Subcutaneous abdominal adipose tissue (tissue), 5 donors: ENCODE measurements at regions not wholly inside any gene's neighbourhood (a gene's known extent, or its start where the extent isn't known, plus 50 kb on each side); places are given as distances from the start of the nearest gene placed in this dataset.

Experiments used
- H3K27ac ChIP-seq: one replicate; pipeline ENCODE4 v1.7.0; 2013; ENCODE audit warnings: low read depth, mild to moderate bottlenecking, inconsistent platforms, low read length, moderate library complexity
- H3K27me3 ChIP-seq, 5 donors: one replicate each; pipeline ENCODE4 v1.7.0; 2013; ENCODE audit warnings: low read length in 5 of 5, inconsistent platforms in 1 of 5; ENCODE audit not compliant: control insufficient read depth in 5 of 5, insufficient read depth in 4 of 5
- H3K36me3 ChIP-seq, 5 donors: one replicate each; pipeline ENCODE4 v1.7.0; 2013; ENCODE audit warnings: low read length in 5 of 5; ENCODE audit not compliant: control insufficient read depth in 5 of 5, insufficient read depth in 5 of 5
- H3K4me1 ChIP-seq, 5 donors: one replicate each; pipeline ENCODE4 v1.7.0; 2013; ENCODE audit warnings: low read length in 5 of 5, mild to moderate bottlenecking in 3 of 5, moderate library complexity in 1 of 5; ENCODE audit not compliant: control insufficient read depth in 5 of 5, insufficient read depth in 5 of 5
- H3K4me3 ChIP-seq, 5 donors: one replicate each; pipeline ENCODE4 v1.7.0; 2013; ENCODE audit warnings: low read length in 5 of 5, low read depth in 1 of 5
- H3K9ac ChIP-seq, 5 donors: one replicate each; pipeline ENCODE4 v1.7.0; 2013; ENCODE audit warnings: low read length in 5 of 5, mild to moderate bottlenecking in 4 of 5, moderate library complexity in 3 of 5
- H3K9me3 ChIP-seq, 5 donors: one replicate each; pipeline ENCODE4 v1.7.0; 2013; ENCODE audit warnings: low read length in 5 of 5; ENCODE audit not compliant: control insufficient read depth in 5 of 5
- donor health status: healthy.
- donor health status: healthy.
- donor health status: healthy.
- donor health status: healthy.
- donor health status: healthy.

DNA sequence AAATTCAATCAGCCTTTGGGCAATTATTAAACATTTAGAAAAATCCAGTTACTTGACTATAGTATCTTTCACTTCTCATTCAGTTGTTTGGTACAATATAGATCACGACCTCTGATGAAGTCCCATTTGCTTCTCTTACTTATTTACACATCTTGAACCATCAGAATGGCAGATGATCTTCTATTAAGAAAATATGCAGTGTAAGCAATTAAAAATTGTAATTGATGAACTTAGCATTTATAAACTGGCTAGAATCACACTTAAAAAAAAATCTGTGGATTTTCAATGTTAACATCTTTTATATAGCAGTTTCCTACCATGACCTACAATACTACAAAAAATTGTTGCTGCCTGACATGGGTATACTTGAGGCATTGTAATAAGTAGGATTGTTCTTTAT, 395.5 kb upstream of the CNTN4 start:
- Histone ChIP-seq H3K9ac (no peak overlapping the region), H3K4me1 (no peaks in the 10 kb centered on the region), H3K4me3 (no peak overlapping the region), H3K9me3 (peaks cover 0 to 9% (median 2%) of the 10 kb centered on the region in 5 donors), H3K36me3 (no peaks in the 10 kb centered on the region), H3K27me3 (no peaks in the 10 kb centered on the region), H3K27ac (no peak overlapping the region)

DNA sequence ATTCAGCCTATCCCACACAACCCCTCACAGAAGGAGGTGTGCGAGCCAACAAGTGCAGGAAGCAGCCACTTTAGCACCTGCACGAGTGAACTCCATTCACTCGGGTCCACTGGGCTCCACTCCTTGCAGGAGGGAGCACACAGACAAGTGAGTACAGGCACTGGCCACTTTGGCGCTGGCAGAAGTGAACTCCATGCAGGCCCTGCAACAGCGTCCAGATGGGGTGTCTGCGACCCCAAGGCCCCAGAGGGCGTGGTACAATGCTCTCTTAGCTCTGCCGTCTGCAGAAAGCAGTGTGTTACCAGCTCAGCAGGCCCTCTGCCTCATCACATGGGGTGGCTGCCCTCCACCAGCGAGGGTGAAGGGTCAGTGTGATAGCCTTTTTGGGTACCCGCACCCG, 388.0 kb upstream of the CNTN4 start:
- no peaks in the 10 kb centered on the region for H3K4me1 ChIP-seq
- no peaks in the 10 kb centered on the region for H3K27me3 ChIP-seq
- no peak overlapping the region for H3K27ac ChIP-seq
- H3K4me3 ChIP-seq: no peak overlapping the region
- H3K9me3 ChIP-seq: peaks cover 0 to 17% (median 8%) of the 10 kb centered on the region in 5 donors
- no peaks in the 10 kb centered on the region for H3K36me3 ChIP-seq
- H3K9ac ChIP-seq: no peak overlapping the region

DNA sequence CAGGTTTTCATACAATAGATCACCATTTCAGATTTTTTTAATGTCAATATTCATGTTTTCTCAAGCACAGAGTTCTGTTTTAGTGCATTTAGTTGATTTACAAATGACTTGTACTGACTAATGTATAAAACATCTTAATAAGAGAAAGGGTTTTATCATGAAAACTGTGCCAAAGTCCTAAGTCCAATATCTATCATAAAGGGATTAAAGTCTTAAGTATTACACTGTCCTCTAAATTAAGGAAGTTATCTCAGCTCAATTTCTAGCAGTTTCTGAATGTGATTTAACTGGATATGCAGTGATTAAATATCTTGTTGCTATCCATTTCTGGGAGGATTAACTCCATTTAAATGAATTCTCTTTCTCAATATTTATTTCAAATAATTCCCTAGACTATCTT, 381.1 kb upstream of the CNTN4 start:
- Histone ChIP-seq H3K4me3 (no peak overlapping the region), H3K27me3 (no peaks in the 10 kb centered on the region), H3K9ac (no peak overlapping the region), H3K36me3 (no peaks in the 10 kb centered on the region), H3K9me3 (no peaks in the 10 kb centered on the region), H3K4me1 (no peaks in the 10 kb centered on the region), H3K27ac (no peak overlapping the region)

DNA sequence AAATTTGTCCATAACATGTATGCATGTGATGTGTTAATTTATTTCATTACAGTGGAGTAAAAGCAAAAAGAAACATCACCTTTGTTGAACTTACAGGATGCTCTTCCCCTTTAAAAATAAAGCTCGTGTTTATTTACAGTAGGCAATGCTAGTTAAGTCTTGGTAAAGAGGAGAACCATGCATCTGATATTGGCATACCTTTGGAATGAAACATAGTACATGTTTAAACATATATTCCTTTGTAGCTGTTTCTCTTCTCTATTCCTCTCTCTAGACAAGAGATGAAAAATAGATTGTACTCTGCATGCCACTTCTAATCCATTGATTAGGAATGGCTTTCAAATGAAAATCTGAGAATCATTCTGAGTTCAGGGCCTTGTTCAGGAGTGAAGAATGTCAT, 374.9 kb upstream of the CNTN4 start:
- Histone ChIP-seq H3K4me3 (no peak overlapping the region), H3K9me3 (no peaks in the 10 kb centered on the region), H3K4me1 (no peaks in the 10 kb centered on the region), H3K36me3 (no peaks in the 10 kb centered on the region), H3K9ac (no peak overlapping the region), H3K27ac (no peak overlapping the region), H3K27me3 (no peaks in the 10 kb centered on the region)

DNA sequence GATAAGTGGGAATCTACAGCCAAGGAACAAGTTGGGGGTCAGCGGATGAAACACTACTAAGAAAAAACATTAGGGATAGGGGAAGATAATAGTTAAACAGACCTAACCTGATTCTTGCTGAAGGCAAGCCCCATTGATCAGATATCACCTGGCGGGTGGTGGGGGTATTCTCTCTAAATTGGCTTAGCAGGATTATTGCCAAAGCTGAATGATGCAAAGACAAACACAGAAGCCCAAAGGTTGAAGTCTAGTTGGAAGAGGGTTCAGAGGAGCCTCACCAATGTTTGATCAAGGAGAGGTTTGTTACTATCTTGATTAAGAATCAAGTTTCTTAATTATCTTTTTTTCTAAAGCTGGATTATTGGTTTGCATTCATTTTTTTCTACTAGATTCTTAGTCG, 371.9 kb upstream of the CNTN4 start:
- Histone ChIP-seq H3K4me1 (no peaks in the 10 kb centered on the region), H3K27me3 (no peaks in the 10 kb centered on the region), H3K4me3 (no peak overlapping the region), H3K27ac (no peak overlapping the region), H3K36me3 (no peaks in the 10 kb centered on the region), H3K9me3 (no peaks in the 10 kb centered on the region), H3K9ac (no peak overlapping the region)

DNA sequence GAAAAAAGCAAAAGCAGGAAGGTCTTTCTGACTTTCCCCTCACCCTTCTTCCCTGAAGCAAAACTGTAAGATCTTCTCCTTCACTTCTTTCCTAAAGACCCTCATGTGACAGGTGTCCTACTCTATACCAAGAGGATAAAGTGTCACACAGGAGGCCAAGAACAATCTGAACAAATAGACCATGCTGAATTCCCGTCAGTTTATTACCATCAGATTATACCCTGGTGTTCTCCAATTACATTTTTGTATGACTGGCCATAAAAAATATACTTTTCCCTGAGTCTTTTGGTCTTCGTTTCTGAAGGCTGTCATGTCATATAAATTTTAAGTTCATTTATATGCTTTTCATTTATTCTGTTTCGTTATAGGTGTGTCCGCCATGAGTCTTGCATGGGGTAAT, 371.4 kb upstream of the CNTN4 start:
- H3K27me3 ChIP-seq: no peaks in the 10 kb centered on the region
- H3K36me3 ChIP-seq: no peaks in the 10 kb centered on the region
- no peak overlapping the region for H3K9ac ChIP-seq
- no peaks in the 10 kb centered on the region for H3K4me1 ChIP-seq
- H3K9me3 ChIP-seq: no peaks in the 10 kb centered on the region
- H3K4me3 ChIP-seq: no peak overlapping the region
- H3K27ac ChIP-seq: no peak overlapping the region

DNA sequence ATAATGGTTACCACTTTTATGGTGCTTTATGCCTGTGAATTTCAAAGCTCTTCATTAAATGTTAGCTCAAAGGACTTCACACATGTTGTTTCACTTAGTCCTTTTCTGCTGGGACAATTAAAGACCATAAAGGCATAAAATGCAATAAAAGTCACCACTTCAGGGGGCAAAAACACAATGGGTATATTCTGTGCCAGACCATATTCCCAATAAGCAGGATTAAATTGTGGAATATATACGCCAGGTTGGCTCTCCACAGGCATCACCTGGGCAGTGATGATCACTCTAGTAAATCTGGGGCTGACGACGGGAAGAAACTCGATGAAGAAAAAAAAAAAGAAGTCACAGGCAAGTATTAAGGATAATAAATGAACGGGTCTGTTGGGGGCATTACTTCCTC, 370.2 kb upstream of the CNTN4 start:
- Histone ChIP-seq H3K9me3 (no peaks in the 10 kb centered on the region), H3K27me3 (no peaks in the 10 kb centered on the region), H3K36me3 (no peaks in the 10 kb centered on the region), H3K9ac (no peak overlapping the region), H3K27ac (no peak overlapping the region), H3K4me3 (no peak overlapping the region), H3K4me1 (no peaks in the 10 kb centered on the region)

DNA sequence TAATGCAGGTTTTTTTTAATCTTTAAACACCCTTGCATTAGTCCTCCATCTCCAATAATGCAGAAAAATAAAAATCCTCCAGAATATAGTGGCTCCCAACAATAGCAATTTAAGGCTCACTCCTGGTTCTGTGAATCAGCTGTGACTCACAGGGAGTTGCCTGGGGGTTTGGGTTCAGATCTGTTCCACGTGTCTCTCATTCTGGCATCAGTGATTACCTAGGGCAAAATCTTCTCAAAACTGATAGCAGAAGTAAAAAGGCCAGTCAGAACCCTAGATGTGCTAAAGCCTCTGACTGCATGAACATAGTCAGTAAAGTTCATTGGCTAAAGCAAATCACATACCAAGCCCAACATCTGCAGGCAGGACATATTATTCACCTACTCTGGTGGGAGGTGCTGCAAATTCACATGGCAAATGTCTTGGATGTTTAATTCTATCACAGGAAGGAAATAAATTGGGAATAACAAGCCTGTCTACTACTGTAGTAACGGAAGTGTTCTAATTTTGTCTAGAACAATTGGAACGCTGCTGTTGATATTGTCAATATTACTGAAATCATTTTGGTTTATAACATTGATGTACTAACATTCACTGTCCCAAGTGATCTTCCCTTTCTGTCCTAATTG, 364.1 kb upstream of the CNTN4 start:
- Histone ChIP-seq H3K27me3 (no peaks in the 10 kb centered on the region), H3K4me1 (peaks cover 0 to 14% (median 0%) of the 10 kb centered on the region in 5 donors), H3K9me3 (peaks cover 0 to 6% (median 0%) of the 10 kb centered on the region in 5 donors), H3K36me3 (no peaks in the 10 kb centered on the region), H3K4me3 (no peak overlapping the region), H3K9ac (no peak overlapping the region), H3K27ac (no peak overlapping the region)

DNA sequence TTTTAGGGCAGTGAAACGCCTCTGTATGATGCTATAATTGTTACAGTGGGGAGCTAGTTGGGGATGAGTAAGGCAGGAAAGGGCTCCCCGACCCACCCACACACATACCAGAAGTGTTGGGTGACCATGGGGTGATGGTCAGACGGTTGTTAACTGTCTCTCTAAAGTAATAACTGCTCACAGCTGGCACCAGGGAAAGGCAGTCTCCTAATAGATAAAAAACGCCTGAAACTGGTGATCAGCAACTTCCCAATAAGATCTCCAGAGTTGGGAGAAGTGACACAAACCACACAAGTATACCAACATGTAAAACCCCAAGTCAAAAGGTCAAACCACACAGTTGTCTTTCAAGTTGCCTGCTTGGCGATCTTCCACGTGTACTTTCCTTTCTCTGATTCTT, 346.5 kb upstream of the CNTN4 start:
- peaks cover 0 to 16% (median 11%) of the 10 kb centered on the region in 5 donors for H3K9me3 ChIP-seq
- no peaks in the 10 kb centered on the region for H3K36me3 ChIP-seq
- no peak overlapping the region for H3K9ac ChIP-seq
- no peak overlapping the region for H3K4me3 ChIP-seq
- H3K4me1 ChIP-seq: no peaks in the 10 kb centered on the region
- no peak overlapping the region for H3K27ac ChIP-seq
- H3K27me3 ChIP-seq: no peaks in the 10 kb centered on the region

DNA sequence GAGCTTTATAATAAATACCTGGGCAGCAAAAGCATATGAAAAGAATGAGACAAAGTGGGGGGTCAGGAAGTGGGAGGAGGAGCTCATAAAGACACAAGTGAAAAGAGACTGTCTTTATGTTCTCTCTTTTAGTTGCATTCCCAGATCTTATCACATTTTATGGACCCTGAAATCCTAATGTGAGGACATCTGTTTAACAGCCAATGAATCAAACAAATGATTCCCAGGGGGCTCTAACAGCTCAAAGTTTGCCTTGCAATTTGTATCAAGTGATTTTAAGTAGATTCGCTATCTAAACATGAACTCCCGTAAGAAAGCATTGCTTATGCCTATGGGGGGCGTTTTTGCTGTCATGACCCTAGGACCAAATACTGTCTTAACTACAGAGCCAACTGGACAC, 332.3 kb upstream of the CNTN4 start:
- no peak overlapping the region for H3K9ac ChIP-seq

DNA sequence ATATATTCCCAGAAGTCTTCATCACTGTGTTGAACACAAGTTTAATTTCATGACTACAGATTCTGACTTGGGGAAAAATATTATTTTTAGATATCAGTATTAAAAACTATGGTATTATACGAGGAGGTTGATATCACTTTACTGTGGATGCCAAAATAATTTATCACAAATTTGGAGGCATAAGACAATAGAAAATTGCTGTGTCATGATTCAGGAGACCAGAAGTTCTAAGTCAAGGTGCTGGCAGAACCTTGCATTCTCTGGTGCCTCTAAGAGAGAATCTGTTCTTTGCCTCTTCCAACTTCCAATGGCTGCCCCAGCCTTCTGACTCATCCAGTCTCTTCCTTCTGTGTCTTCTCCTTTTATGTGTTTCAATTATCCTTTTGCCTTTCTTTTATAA, 325.0 kb upstream of the CNTN4 start:
- Histone ChIP-seq H3K27ac (no peak overlapping the region), H3K36me3 (no peaks in the 10 kb centered on the region), H3K9ac (no peak overlapping the region), H3K4me3 (no peak overlapping the region), H3K4me1 (no peaks in the 10 kb centered on the region), H3K27me3 (no peaks in the 10 kb centered on the region), H3K9me3 (no peaks in the 10 kb centered on the region)

More for the DNA sequence above, 332.3 kb upstream of the CNTN4 start:
- H3K36me3 ChIP-seq: no peaks in the 10 kb centered on the region
- H3K27ac ChIP-seq: no peak overlapping the region
- no peaks in the 10 kb centered on the region for H3K4me1 ChIP-seq
- H3K4me3 ChIP-seq: no peak overlapping the region
- H3K27me3 ChIP-seq: no peaks in the 10 kb centered on the region
- no peaks in the 10 kb centered on the region for H3K9me3 ChIP-seq
